SK-N-MC (cell line): ENCODE measurements at regions not wholly inside any gene's neighbourhood (a gene's known extent, or its start where the extent isn't known, plus 50 kb on each side); places are given as distances from the start of the nearest gene placed in this dataset.
"Not testable (repeated sequence)": the region's sequence is repeated elsewhere in the genome, so short reads cannot be mapped to it uniquely, and the experiment has no call there.

Source experiments
- DNase-seq: peaks from one replicate; pipeline ENCODE4 v3.0.0-alpha.2; 2011; ENCODE audit warnings: low read depth, low spot score
- H3K27ac ChIP-seq: fragments of 200-600 bp; sonication (generic); 2 replicates; pipeline ENCODE4 v1.5.1; 2016; ENCODE audit warnings: mixed run types
- H3K36me3 ChIP-seq: fragments of 200-600 bp; sonication (generic); 2 replicates; pipeline ENCODE4 v1.6.1; 2017; ENCODE audit warnings: antibody characterized with exemption, low read length, mixed read lengths; ENCODE audit not compliant: insufficient read depth
- H3K4me3 ChIP-seq: fragments of 200-600 bp; sonication (generic); 2 replicates; pipeline ENCODE4 v1.5.1; 2016
- H3K9ac ChIP-seq: fragments of 200-600 bp; sonication (generic); 2 replicates; pipeline ENCODE4 v1.8.0; 2017; ENCODE audit warnings: mixed run types, mixed read lengths; ENCODE audit not compliant: insufficient read length
- H3K9me3 ChIP-seq: fragments of 200-600 bp; sonication (generic); 2 replicates; pipeline ENCODE4 v1.6.1; 2017; ENCODE audit warnings: low read depth, mild to moderate bottlenecking, antibody characterized with exemption, low read length, moderate library complexity, mixed read lengths
- EZH2 ChIP-seq: fragments of 200-600 bp; sonication (generic); IDR thresholded peaks from one replicate; pipeline ENCODE4 v1.6.1; 2017; ENCODE audit warnings: antibody characterized with exemption
- FOXP2 ChIP-seq: optimal IDR thresholded peaks from 2 replicates; pipeline ENCODE3; 2011; ENCODE audit warnings: mild to moderate bottlenecking, moderate library complexity; ENCODE audit not compliant: insufficient read depth; ENCODE audit errors: extremely low read length, control extremely low read depth
- POLR2AphosphoS5 ChIP-seq: IDR thresholded peaks from 2 replicates; pipeline ENCODE4 v1.6.1; 2012; ENCODE audit warnings: mild to moderate bottlenecking, low read depth, low read length, borderline replicate concordance

GRCh38 chr18:67400502-67401117 lies 115.9 kb downstream of the DSEL start:
- Histone ChIP-seq H3K9ac (no peak overlapping the region), H3K36me3 (no peaks in the 10 kb centered on the region), H3K9me3 (no peaks in the 10 kb centered on the region), H3K27ac (no peak overlapping the region), H3K4me3 (no peak overlapping the region)
- DNase-seq, result no peak
- TF ChIP-seq FOXP2 (no peak), EZH2 (no peak), POLR2AphosphoS5 (no peak)

GRCh38 chr18:67386032-67386431 lies 130.5 kb downstream of the DSEL start:
- Histone ChIP-seq H3K36me3 (no peaks in the 10 kb centered on the region), H3K4me3 (no peak overlapping the region), H3K9ac (no peak overlapping the region), H3K27ac (no peak overlapping the region), H3K9me3 (no peaks in the 10 kb centered on the region)
- no peak for TF ChIP-seq EZH2
- TF ChIP-seq FOXP2, result no peak
- TF ChIP-seq POLR2AphosphoS5, result no peak
- no peak for DNase-seq

DNA sequence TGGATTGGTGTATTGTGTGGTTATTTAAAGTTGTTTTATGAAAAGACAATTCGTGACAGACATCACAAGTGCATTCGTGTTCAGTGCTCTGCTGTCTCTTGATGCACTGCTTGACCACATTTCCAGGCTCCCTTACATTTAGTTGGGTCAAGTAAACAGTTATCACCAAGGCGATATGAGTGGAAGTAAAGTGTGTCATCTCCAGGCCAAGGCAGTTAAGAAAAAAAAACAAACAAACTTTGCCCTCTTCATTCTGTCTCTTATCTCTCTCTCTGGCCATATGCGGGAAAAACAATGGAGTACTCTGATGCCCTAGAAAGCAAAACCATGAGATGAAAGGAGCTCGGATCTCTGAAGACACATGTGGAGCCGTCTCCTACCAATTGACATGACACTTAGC lies 131.1 kb downstream of the DSEL start:
- no peaks in the 10 kb centered on the region for H3K36me3 ChIP-seq
- DNase-seq, result no peak
- H3K9me3 ChIP-seq, result no peaks in the 10 kb centered on the region
- no peak overlapping the region for H3K9ac ChIP-seq
- H3K27ac ChIP-seq, result no peak overlapping the region
- TF ChIP-seq EZH2 (no peak), POLR2AphosphoS5 (no peak), FOXP2 (no peak)
- H3K4me3 ChIP-seq, result no peak overlapping the region

DNA sequence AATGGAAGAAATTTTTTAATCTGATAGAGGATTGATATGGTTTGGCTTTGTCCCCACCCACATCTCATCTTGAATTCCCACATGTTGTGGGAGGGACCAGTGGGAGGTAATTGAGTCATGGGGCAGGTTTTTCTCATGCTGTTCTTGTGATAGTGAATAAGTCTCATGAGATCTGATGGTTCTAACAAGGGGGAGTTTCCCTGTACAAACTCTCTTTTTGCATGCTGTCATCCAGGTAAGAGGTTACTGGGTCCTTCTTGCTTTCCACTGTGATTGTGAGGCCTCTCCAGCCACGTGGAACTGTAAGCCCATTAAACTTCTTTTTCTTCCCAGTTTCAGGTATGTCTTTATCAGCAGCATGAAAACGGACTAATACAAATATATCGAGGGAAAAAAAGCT lies 132.5 kb downstream of the DSEL start:
- H3K4me3 ChIP-seq, DNase-seq, H3K9ac ChIP-seq, H3K9me3 ChIP-seq, H3K27ac ChIP-seq, H3K36me3 ChIP-seq: not testable (repeated sequence)

GRCh38 chr18:67381608-67382150 lies 134.8 kb downstream of the DSEL start:
- Histone ChIP-seq H3K36me3 (no peaks in the 10 kb centered on the region), H3K27ac (no peak overlapping the region), H3K4me3 (no peak overlapping the region), H3K9me3 (no peaks in the 10 kb centered on the region), H3K9ac (no peak overlapping the region)
- no peak for DNase-seq
- TF ChIP-seq FOXP2 (no peak), EZH2 (no peak), POLR2AphosphoS5 (no peak)

- Histone ChIP-seq H3K9me3 (no peaks in the 10 kb centered on the region), H3K36me3 (no peaks in the 10 kb centered on the region), H3K27ac (no peak overlapping the region), H3K9ac (no peak overlapping the region), H3K4me3 (no peak overlapping the region)
- TF ChIP-seq EZH2 (no peak), FOXP2 (no peak), POLR2AphosphoS5 (no peak)
- no peak for DNase-seq
Measured at GRCh38 chr18:67380867-67381266, 135.7 kb downstream of the DSEL start.

- no peak for DNase-seq
- no peaks in the 10 kb centered on the region for H3K36me3 ChIP-seq
- TF ChIP-seq FOXP2 (no peak), EZH2 (no peak)
- H3K9ac ChIP-seq, result no peak overlapping the region
- H3K4me3 ChIP-seq, result no peak overlapping the region
- H3K9me3 ChIP-seq, result no peaks in the 10 kb centered on the region
- H3K27ac ChIP-seq, result no peak overlapping the region
Measured at GRCh38 chr18:67379981-67380380, 136.5 kb downstream of the DSEL start.

DNA sequence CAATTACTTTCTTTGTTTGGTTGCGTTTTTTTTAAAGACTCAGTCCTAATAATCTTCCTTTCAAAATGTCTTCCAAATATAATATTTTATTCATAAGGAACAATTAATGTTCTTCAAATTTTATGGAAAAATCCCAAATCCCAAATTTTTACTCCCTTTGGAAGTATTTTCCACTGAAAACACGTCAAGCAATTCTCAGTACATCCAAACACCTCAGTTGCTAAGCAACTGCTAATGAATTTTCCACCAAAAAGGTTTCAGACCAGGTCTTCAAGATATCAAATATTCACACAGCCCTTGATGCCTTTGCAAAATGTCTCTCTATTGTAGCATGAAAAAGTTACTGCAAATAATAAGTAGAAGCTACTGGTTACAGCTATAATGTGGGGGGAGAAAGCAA lies 140.1 kb downstream of the DSEL start:
- H3K36me3 ChIP-seq, result no peaks in the 10 kb centered on the region
- no peak overlapping the region for H3K9ac ChIP-seq
- no peak overlapping the region for H3K4me3 ChIP-seq
- no peak for DNase-seq
- no peaks in the 10 kb centered on the region for H3K9me3 ChIP-seq
- TF ChIP-seq FOXP2 (no peak), EZH2 (no peak), POLR2AphosphoS5 (no peak)
- no peak overlapping the region for H3K27ac ChIP-seq

DNA sequence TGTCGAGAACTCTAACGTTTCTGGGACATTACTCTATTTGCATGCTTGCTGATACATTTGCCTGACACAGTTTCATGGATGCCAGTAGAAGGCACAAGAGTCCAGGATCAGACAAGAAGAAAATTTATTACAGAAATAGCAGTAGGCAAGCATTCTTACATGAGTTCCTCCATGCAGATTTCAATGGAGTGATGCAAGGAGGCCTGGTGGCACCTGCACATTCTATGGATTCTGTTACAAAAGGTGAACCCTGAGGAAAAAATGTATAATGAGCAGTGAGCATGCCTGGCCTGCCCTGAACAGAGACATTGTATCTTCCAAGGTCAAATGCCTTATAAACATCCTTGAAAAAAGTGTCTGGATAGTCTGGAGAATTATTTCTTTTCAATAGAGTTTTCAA lies 142.9 kb downstream of the DSEL start:
- H3K9ac ChIP-seq, result no peak overlapping the region
- TF ChIP-seq POLR2AphosphoS5, result no peak
- no peak for TF ChIP-seq FOXP2
- no peak for TF ChIP-seq EZH2
- no peak overlapping the region for H3K4me3 ChIP-seq
- no peaks in the 10 kb centered on the region for H3K9me3 ChIP-seq
- H3K27ac ChIP-seq, result no peak overlapping the region
- no peak for DNase-seq
- H3K36me3 ChIP-seq, result no peaks in the 10 kb centered on the region
